ENCODE measurements at regions not wholly inside any gene's neighbourhood (a gene's known extent, or its start where the extent isn't known, plus 50 kb on each side); places are given as distances from the start of the nearest gene placed in this dataset.

GRCh38 chr2:107338059-107338458 is 452.1 kb upstream of the ST6GAL2 start:
- TF ChIP-seq, protein P1, sequence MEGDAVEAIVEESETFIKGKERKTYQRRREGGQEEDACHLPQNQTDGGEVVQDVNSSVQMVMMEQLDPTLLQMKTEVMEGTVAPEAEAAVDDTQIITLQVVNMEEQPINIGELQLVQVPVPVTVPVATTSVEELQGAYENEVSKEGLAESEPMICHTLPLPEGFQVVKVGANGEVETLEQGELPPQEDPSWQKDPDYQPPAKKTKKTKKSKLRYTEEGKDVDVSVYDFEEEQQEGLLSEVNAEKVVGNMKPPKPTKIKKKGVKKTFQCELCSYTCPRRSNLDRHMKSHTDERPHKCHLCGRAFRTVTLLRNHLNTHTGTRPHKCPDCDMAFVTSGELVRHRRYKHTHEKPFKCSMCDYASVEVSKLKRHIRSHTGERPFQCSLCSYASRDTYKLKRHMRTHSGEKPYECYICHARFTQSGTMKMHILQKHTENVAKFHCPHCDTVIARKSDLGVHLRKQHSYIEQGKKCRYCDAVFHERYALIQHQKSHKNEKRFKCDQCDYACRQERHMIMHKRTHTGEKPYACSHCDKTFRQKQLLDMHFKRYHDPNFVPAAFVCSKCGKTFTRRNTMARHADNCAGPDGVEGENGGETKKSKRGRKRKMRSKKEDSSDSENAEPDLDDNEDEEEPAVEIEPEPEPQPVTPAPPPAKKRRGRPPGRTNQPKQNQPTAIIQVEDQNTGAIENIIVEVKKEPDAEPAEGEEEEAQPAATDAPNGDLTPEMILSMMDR (IDR thresholded peaks at IDR 0.05), result no peak
- TF ChIP-seq POLR2A (IDR thresholded peaks at IDR 0.05), result no peak
